ENCODE measurements at regions not wholly inside any gene's neighbourhood (a gene's known extent, or its start where the extent isn't known, plus 50 kb on each side); places are given as distances from the start of the nearest gene placed in this dataset.

GRCh38 chr10:78685466-78686103, 383.2 kb upstream of the ZMIZ1 start:
- DNase-seq (ENCODE audit: extremely low spot score), result no peak
- ChIA-PET CTCF (interaction anchor here (1.1 to 1.3 kb wide), 2 partner anchors 28 to 40 kb away, joined by 3 read pairs; no protein-coding TSS in a partner anchor), POLR2A (no interaction called here)
- no peak for TF ChIP-seq CTCF (IDR thresholded peaks at IDR 0.05; ENCODE audit: control extremely low read depth, extremely low read depth, low read depth, missing control alignments)

- ChIA-PET POLR2A (no interaction called here), CTCF (interaction anchor here (1.1 kb wide), 1 partner anchor 39 kb away, joined by 3 read pairs; no protein-coding TSS in a partner anchor)
- TF ChIP-seq CTCF (IDR thresholded peaks at IDR 0.05; ENCODE audit: control extremely low read depth, extremely low read depth, low read depth, missing control alignments), result no peak
- DNase-seq (ENCODE audit: extremely low spot score), result no peak
Observed at GRCh38 chr10:78686444-78687060, 382.2 kb upstream of the ZMIZ1 start.

GRCh38 chr10:78687626-78688025, 381.1 kb upstream of the ZMIZ1 start:
- POLR2A ChIA-PET, result no interaction called here
- TF ChIP-seq CTCF (IDR thresholded peaks at IDR 0.05; ENCODE audit: control extremely low read depth, extremely low read depth, low read depth, missing control alignments), result no peak
- no peak for DNase-seq (ENCODE audit: extremely low spot score)
- CTCF ChIA-PET, result no interaction called here

GRCh38 chr10:78688230-78688900, 380.4 kb upstream of the ZMIZ1 start:
- DNase-seq (ENCODE audit: extremely low spot score), result no peak
- CTCF ChIA-PET, result no interaction called here
- no peak for TF ChIP-seq CTCF (IDR thresholded peaks at IDR 0.05; ENCODE audit: control extremely low read depth, extremely low read depth, low read depth, missing control alignments)
- POLR2A ChIA-PET, result no interaction called here

GRCh38 chr10:78688901-78689583, 379.7 kb upstream of the ZMIZ1 start:
- POLR2A ChIA-PET, result no interaction called here
- DNase-seq (ENCODE audit: extremely low spot score), result no peak

More at GRCh38 chr10:78688901-78689583, 379.7 kb upstream of the ZMIZ1 start:
- CTCF ChIA-PET, result no interaction called here
- no peak for TF ChIP-seq CTCF (IDR thresholded peaks at IDR 0.05; ENCODE audit: control extremely low read depth, extremely low read depth, low read depth, missing control alignments)

Data from GM10248 (cell line).